CD4-positive, alpha-beta T cell treated with Interferon gamma for 1 hour (primary cell): ENCODE measurements at regions not wholly inside any gene's neighbourhood (a gene's known extent, or its start where the extent isn't known, plus 50 kb on each side); places are given as distances from the start of the nearest gene placed in this dataset.

Experiments used
- DNase-seq: peaks from one replicate; pipeline ENCODE4 v3.0.0-alpha.2; 2020

DNA sequence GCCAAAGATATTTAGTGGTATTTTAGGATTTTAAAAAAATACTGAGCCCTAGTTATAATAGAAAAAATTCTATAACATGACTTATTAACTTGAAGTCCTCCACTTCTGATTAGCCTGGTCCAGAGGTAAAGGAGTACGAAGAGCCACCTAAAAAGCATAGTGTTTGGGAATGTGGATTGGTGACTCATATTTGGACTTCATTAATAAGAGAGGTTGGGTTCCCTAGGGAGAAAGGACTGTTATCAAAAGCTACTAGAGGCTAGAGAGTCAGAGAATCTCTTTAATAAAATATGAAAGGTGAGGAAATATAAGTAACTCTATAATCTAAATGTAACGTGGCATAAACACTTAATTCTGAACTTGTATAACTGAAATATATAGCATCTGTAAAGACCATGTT is 180.7 kb upstream of the TARS1 start:
- DNase-seq = no peak

DNA sequence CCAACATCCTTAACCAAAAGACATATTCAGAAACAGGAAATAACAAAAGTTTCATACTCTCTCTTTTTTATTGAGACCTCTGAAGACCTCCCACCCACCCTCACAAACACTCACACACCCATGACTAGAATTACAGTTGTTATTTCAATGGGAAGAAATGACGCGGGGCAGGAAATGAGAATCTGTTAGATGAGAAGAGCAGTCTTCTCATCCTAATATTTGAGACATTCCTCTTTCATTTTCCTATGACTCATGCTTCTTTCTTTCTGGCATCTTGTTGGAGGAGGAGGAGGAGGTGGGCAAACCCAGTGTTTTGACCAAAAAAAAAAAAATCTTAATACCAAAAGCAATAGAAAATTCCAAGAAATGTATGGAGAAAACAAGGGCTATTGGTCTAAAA is 179.5 kb upstream of the TARS1 start:
- no peak for DNase-seq

DNA sequence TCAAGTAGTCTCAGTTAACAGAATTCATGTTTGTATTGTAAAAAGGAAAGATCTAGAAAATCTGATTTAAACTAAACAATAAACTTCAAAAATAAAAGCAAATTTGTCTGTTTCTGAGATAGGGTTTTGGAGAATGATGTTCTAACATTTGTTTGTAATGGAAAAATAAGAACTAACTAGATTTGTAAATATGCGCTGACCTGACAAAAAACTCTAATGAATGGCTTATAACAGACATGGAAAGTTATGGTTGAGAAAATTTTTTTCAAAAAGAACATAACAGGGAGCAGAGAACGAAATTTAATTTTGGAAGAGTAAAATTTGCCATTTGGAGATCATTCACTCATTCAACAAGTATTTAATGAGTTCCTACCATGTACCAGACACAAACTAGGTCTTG is 179.0 kb upstream of the TARS1 start:
- DNase-seq = no peak

GRCh38 chr5:33267801-33268200 is 173.0 kb upstream of the TARS1 start:
- DNase-seq = no peak

DNA sequence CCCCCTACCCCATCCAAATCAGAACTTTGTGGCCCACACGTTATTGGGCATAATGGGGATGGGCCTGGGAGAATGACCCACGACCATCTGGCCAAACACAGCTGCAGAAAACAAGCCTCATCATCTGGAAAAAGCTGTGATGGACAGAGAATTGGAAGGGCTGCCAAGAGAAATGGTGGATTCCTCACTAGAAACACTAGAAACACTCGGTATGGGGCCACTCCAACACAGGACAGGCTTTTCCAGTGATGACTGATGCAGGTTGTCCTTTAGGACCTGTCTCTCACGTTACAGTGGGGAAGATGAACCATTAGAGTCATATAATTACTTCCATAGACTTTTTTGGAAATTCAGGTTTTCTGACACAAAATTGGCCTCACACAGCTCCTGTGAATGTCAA is 172.4 kb upstream of the TARS1 start:
- DNase-seq = no peak

DNA sequence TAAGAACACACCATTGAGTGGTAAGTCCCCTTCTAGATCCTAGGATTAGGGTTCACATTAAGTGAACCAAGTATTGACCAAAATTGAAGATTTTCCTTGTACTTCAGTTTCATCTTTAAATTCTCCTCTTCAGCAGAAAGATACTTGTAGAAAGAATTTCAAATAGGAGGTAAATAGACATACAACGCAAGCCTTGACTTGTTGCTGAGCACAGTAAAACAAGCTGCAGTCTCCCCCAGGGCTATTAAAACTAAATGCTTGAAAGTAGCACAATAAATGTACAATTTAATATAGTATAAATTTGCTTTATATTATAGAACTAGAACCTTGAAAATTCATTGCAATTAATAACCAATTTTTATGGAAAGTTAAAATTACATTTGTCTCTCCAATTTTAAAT is 170.1 kb upstream of the TARS1 start:
- DNase-seq = no peak

DNA sequence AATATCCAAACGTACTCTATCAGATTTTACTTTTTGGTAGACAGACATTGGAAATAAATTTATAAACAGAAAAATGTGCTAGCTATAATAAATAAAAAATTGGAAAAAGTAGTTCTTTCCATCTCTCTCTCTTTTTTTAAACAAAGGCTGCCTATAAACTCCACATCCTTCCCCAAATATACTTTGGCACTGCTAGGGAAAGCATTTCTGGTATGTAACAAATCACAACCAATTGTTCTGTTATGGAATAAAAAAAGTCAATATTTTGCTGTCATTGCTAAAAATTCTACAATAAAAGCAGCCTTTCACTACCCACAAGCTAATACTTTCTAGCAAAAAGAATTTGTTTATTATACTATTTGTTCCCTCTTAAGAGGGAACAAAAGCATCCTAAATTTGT is 169.2 kb upstream of the TARS1 start:
- no peak for DNase-seq

- DNase-seq = no peak
Measured at GRCh38 chr5:33272288-33272687, 168.5 kb upstream of the TARS1 start.

DNA sequence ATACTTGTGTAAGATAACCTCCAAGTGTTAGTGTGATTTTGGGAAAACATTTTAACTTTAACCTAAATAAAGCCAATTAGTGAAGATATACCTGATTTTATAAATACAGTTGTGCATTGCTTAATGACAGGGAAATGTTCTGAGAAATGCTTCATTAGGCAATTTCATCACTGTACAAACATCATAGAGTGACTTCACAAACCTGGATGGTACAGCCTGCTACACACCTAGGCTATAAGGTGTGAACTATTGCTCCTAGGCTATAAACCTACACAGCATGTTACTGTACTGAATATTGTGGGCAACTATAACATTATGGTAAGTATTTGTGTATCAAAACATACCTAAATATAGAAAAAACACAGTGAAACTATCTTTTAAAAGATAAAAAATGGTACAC is 166.8 kb upstream of the TARS1 start:
- no peak for DNase-seq

DNA sequence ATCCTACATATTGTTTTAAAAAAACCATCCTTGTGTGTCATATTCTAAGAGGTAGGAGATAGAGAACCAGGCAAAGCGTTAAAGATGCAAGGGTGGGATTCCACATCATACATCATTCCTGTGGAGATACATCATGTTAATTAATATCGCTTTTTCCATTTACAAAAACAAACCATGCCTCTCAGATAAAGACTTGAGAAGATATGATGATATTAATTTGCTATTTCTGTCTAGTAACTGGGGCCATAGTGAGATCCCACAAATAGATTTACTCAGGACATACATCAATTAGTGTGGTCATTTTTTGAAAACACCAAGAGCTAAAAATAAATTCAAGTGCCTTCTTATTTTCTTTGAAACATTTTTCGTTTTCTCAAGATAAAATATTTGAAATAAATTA is 165.4 kb upstream of the TARS1 start:
- no peak for DNase-seq

DNA sequence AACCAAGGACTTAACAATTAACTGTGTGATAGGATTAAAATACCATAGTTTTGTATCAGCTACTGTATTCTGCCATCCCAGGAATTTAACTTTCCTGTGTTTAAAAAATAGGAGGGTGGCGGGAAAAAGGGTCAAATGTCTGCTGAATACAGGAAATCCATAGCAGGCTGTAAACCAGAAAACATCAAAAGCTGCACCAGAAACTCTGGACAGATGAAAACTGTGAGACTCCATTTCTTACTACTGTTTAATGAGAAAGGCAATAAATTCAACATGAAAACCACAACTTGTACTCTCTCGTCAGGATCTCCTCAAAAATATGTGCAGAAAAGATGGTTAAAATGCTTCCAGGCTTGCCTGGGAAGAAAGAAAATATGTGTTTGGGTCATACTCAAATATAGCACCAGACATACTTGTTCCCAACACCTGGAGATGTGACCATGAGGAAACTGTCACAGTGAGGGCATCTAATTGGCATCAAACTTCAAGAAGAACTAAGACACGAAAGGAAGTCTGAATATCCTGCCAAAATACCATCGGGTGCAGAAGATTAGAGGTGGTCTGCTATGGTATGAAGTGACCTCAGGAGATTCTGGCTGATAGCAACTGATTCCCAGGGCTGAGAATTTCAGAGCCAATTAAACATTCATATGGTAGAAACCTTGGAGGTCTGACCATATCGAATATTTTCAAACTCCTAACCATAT is 164.7 kb upstream of the TARS1 start:
- no peak for DNase-seq

- DNase-seq = no peak
Measured at GRCh38 chr5:33276628-33276950, 164.2 kb upstream of the TARS1 start.

DNA sequence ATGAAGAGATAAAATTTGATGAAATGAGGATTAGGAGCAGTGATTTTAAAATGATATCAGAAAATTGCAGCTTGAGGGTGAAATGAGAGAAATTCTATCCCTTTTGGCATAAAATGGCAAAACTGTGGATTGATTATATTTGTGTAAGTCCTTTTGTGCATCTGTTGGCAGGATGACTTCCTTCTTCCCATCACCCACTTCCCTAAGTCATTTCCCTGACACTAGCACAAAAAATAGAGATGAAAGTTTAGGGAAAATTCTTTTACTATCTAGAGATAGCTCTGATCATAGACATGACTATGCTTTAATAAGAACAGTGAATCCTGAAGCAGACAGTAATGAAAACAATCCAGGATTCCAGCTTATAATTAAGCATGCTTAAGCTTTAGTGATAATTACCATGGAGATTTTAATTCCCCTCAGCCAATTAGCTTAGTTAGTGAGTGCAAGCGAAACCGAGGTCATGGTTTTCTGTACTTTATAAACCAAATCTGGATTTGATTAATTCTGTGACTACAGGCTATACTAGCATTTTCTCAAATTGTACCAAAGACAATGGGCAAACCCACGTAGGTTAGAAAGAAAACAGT is 163.6 kb upstream of the TARS1 start:
- no peak for DNase-seq

DNA sequence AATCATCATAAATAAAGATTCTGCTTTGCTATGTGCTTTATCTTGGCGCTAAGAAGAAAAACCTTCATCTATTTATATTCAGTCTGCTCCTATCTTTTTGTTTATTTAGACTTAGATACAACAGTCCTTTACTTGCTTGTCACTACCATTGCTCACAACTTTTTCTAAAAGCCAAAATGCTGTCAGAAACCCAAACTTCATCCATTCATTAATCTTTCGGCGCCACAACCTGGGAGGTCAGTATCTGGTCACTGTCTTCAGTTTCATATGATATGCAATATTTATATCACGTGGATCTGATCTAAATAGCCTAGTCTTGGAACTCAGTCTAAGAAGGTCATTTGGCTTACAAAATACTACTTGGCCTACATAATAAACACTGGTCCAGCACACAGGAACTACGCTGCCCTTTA is 159.3 kb upstream of the TARS1 start:
- DNase-seq = no peak

DNA sequence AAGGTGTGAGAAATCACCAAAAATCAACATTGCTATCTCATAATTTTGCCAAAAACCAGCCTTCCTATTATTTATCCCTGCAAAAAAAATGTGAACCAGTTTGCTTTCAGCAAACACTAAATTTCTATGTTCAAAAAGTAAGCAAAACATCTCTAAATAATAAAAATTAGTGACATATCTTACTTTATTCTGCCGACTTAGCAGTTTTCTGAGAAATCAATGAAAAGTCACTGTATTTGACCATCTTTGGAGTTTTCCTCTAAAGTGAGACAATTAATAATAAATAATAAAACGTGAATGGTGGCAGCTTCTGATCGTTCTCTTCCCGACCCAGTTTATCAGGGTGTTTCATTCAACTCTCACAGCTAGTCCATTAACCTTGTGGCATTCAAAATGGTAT is 158.6 kb upstream of the TARS1 start:
- DNase-seq = no peak

DNA sequence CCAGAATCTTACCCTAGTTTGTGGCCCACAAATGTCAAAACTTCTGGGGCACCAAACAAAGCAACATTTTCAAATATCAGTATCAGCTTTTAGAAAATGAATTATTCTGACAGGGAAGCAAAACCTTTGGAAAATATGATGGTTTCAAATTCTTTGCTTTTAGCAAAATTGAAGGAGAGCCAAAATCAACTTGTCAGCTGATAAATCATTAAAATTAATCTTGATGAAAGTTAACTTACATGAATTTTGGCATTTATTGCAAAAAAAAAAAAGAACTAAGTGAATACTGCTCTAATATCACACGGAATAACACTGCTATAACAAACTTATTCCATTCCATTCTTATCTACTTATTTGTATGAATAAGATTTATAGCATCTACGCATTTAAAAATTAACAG is 158.1 kb upstream of the TARS1 start:
- DNase-seq = no peak

- DNase-seq = no peak
Measured at GRCh38 chr5:33283243-33283642, 157.5 kb upstream of the TARS1 start.

DNA sequence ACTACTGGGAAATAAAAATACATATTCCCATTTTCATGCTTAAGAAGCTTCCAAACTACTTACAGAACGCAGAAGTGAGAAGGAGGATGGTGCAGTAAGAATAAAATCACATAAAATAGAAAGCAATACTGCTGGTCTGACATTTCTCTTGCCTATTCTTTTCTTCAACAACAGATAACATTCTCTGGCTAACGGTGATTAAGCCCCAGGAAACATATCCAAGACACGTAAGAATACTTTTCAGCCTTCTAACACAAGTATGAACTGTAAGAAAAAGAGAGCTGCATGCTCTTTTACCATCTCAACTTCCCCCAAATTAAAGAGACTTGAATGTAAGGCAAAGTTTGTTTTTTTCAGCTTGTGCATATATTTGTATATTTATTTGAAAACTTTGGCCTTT is 156.1 kb upstream of the TARS1 start:
- no peak for DNase-seq

DNA sequence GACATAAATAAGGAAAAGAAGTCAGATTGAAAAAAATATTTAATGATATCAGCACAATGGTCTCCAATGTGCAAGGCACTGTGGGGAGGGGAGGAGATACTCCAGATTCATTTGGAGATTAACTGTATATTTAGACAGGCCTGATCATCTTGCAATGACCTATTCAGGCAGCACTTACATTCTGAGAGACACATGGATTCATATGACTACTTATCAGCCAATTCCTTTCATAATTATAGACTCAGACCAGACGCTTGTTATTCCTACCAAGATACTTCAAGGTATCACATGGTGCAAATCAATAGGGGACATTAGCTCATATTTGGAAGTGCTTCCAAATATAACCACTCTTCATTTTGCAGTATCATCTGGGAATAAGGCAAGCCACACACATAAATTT is 153.5 kb upstream of the TARS1 start:
- DNase-seq = no peak

- DNase-seq = no peak
Measured at GRCh38 chr5:33291216-33292000, 149.4 kb upstream of the TARS1 start.

GRCh38 chr5:33297760-33298216 is 143.0 kb upstream of the TARS1 start:
- no peak for DNase-seq

GRCh38 chr5:33299621-33300208 is 141.1 kb upstream of the TARS1 start:
- no peak for DNase-seq

GRCh38 chr5:33300209-33300742 is 140.5 kb upstream of the TARS1 start:
- no peak for DNase-seq

DNA sequence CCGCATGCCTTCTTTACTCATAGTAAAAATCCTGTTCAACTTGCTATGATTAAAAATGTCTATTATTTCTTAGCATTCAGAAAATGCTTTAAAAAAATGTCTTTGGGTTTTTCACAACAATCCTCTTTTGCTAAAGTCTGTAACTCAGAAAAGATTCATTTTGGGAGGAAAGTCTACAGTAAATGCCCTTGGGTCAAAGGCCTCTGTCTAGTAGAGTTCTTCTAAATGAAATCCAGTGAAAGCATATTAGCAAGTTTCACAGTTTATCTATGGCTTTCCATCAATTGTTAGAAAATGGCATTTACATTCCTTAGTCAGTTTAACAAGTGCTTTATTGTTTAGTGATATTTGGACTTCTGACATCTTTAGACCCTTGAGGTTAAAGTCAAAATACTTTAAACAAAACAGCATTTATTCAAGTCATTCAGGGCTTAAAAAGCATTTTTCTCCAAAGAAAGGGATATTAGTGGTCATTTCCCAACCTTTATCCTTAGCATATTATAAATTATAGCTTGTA is 137.1 kb upstream of the TARS1 start:
- DNase-seq = no peak
